GM12878 (cell line): ENCODE measurements at regions not wholly inside any gene's neighbourhood (a gene's known extent, or its start where the extent isn't known, plus 50 kb on each side); places are given as distances from the start of the nearest gene placed in this dataset.

Source experiments
- ATAC-seq: fragments of 200-7000 bp; cut with Tn5 transposase; 3 replicates; pipeline ENCODE4 v1.9.1; 2020; ENCODE audit warnings: mild to moderate bottlenecking, moderate library complexity
- BruUV-seq: library from RNA; stranded (reverse); fragments of 400-500 nt; replicated peaks from 2 replicates; lab custom pipeline; 2021; lab: Mats Ljungman, UMichigan
- CTCF ChIA-PET: fragments of 300-600 bp; sonication (Branson Sonifier 250); formaldehyde crosslinking; extraction: SDS; loops from one replicate; lab custom pipeline; 2021; ENCODE audit warnings: inconsistent platforms; lab: Yijun Ruan, JAX
- POLR2A ChIA-PET: fragments of 350-600 bp; formaldehyde crosslinking; extraction: SDS; loops from one replicate; lab custom pipeline; 2021; ENCODE audit warnings: inconsistent platforms; lab: Charles Lee
- RAD21 ChIA-PET: fragments of 300-600 bp; sonication (Branson Sonifier 250); formaldehyde crosslinking; loops from one replicate; lab custom pipeline; 2023; ENCODE audit warnings: antibody characterized with exemption; ENCODE audit not compliant: unreplicated experiment; lab: Charles Lee
- SMC1A ChIA-PET: fragments of 300-600 bp; sonication (Branson Sonifier 250); formaldehyde crosslinking; loops from one replicate; lab custom pipeline; 2023; ENCODE audit not compliant: unreplicated experiment, uncharacterized antibody; lab: Charles Lee
- DNase-seq: peaks from one replicate; pipeline ENCODE4 v3.0.0-alpha.2; 2011; ENCODE audit warnings: low read depth, low spot score
- FAIRE-seq: peaks from 3 replicates; lab custom pipeline; 2011; peaks lifted over from hg19 to GRCh38; lab: Jason Lieb, UNC
- H2AFZ ChIP-seq: 2 replicates; pipeline ENCODE4 v1.6.0; 2011; ENCODE audit warnings: low read depth, low read length, control low read depth; ENCODE audit not compliant: control insufficient read depth
- H3K27ac ChIP-seq: 2 replicates; pipeline ENCODE4 v1.5.1; 2011; ENCODE audit warnings: control low read depth; ENCODE audit not compliant: control insufficient read depth, insufficient read depth
- H3K27me3 ChIP-seq, 2 experiments: replicated peaks in 1 of 2; 2 replicates each; pipeline versions ENCODE4 v1.6.0 to v1.6.1; 2011; ENCODE audit warnings: low read length in 1 of 2; ENCODE audit not compliant: control insufficient read depth in 2 of 2, insufficient read depth in 2 of 2
- H3K36me3 ChIP-seq, 2 experiments: 2 replicates each; pipeline ENCODE4 v1.5.1; 2011; ENCODE audit warnings: low read length in 1 of 2; ENCODE audit not compliant: control insufficient read depth in 2 of 2, insufficient read depth in 2 of 2
- H3K4me1 ChIP-seq: 2 replicates; pipeline ENCODE4 v1.6.1; 2011; ENCODE audit warnings: mild to moderate bottlenecking, low read length, moderate library complexity, mixed read lengths; ENCODE audit not compliant: control insufficient read depth, insufficient read depth
- H3K4me2 ChIP-seq: 2 replicates; pipeline ENCODE4 v1.6.0; 2011; ENCODE audit warnings: control low read depth; ENCODE audit not compliant: control insufficient read depth, insufficient read depth
- H3K4me3 ChIP-seq: fragments of 200-600 bp; sonication (generic); 2 replicates; pipeline ENCODE4 v1.5.1; 2016
- H3K79me2 ChIP-seq: 2 replicates; pipeline ENCODE4 v1.6.0; 2011; ENCODE audit warnings: low read length; ENCODE audit not compliant: control insufficient read depth, insufficient read depth
- H3K9ac ChIP-seq: 2 replicates; pipeline ENCODE4 v1.8.0; 2011; ENCODE audit warnings: low read length, control low read depth, mixed read lengths; ENCODE audit not compliant: control insufficient read depth, insufficient read depth
- H3K9me3 ChIP-seq: replicated peaks from 3 replicates; pipeline ENCODE4 v1.5.1; 2011; ENCODE audit warnings: mild to moderate bottlenecking, low read length; ENCODE audit not compliant: control insufficient read depth, insufficient read depth
- H4K20me1 ChIP-seq: 2 replicates; pipeline ENCODE4 v1.6.0; 2011; ENCODE audit not compliant: control insufficient read depth, insufficient read depth
- BCL11A ChIP-seq: IDR thresholded peaks from 2 replicates; pipeline ENCODE4 v1.6.1; 2011; ENCODE audit warnings: low read depth, low read length
- CBFB ChIP-seq: IDR thresholded peaks from 2 replicates; pipeline ENCODE4 v1.6.1; 2016; ENCODE audit warnings: antibody characterized with exemption, low read depth
- RAD51 ChIP-seq: fragments of 450-650 bp; IDR thresholded peaks from 2 replicates; pipeline ENCODE4 v1.6.1; 2016; ENCODE audit warnings: moderate library complexity, mild to moderate bottlenecking, inconsistent platforms
- SMARCA5 ChIP-seq: fragments of 450-650 bp; IDR thresholded peaks from 2 replicates; pipeline ENCODE4 v1.6.1; 2017; ENCODE audit warnings: mild to moderate bottlenecking
- SP1 ChIP-seq: IDR thresholded peaks from one replicate; pipeline ENCODE4 v1.6.1; 2011; ENCODE audit warnings: low read depth, low read length
- TCF3 ChIP-seq: IDR thresholded peaks from 2 replicates; pipeline ENCODE4 v1.6.1; 2012; ENCODE audit warnings: low read depth, mild to moderate bottlenecking, low read length, borderline replicate concordance; ENCODE audit not compliant: insufficient read depth
- ZBED1 ChIP-seq: IDR thresholded peaks from 2 replicates; pipeline ENCODE4 v1.6.1; 2016; ENCODE audit warnings: borderline replicate concordance
- ZNF687 ChIP-seq: fragments of 450-650 bp; IDR thresholded peaks from 2 replicates; pipeline ENCODE4 v1.6.1; 2017; ENCODE audit warnings: mild to moderate bottlenecking, moderate library complexity
- WGBS: methylation state at CpG from one replicate; pipeline ENCODE4 v1.1.6; 2016; ENCODE audit warnings: low lambda C conversion rate; ENCODE audit not compliant: insufficient replicate concordance, insufficient coverage; ENCODE audit errors: missing lambda C conversion rate; 5-methylcytosine and 5-hydroxymethylcytosine counted together
- in situ Hi-C: fragments of 300-500 bp; cut with MboI; formaldehyde crosslinking; loops from 9 replicates; pipeline ENCODE4 v1.14.3; 2018; ENCODE audit warnings: mixed read lengths
- intact Hi-C: fragments of 100-400 bp; cut with micrococcal nuclease; formaldehyde crosslinking; loops from one replicate; pipeline ENCODE4 v1.14.2; 2022; ENCODE audit not compliant: unreplicated experiment
- TF ChIP-seq, protein P1 (sequence below): fragments of 150-350 bp; IDR thresholded peaks from 2 replicates; pipeline ENCODE4 v1.6.1; 2016; ENCODE audit warnings: low read depth, low read length
- TF ChIP-seq, protein P2 (sequence below): fragments of 450-650 bp; formaldehyde crosslinking; IDR thresholded peaks from 2 replicates; pipeline ENCODE4 v1.5.0; 2022; ENCODE audit warnings: mild to moderate bottlenecking, missing genetic modification characterization
- TF ChIP-seq, protein P3 (sequence below): fragments of 450-650 bp; IDR thresholded peaks from 2 replicates; pipeline ENCODE4 v1.6.1; 2018; ENCODE audit warnings: borderline replicate concordance, mild to moderate bottlenecking; ENCODE audit not compliant: partially characterized antibody

DNA sequence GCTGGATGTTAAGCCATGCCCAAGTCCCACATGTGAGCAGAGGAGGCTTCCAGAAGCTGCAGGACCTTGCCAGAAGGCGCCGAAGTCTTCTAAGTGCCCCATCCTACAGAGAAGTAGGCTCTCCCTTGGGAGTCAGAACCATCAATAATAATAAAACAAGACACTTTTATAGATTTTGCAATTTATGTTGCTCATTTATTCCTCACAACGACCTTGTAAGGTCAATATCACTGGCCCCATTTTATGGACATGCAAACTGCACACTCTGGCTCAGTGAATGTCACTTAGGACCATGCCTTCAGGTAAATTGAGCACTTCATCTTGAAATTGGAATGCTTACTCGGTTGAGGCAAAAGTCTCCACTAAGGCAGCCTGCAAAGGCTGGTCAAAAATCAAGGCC is 170.4 kb downstream of the BCOR start:
- no peak overlapping the region for H3K27ac ChIP-seq

More for the DNA sequence above, 170.4 kb downstream of the BCOR start:
- no peaks in the 10 kb centered on the region for H3K9me3 ChIP-seq
- DNase-seq (no peak), FAIRE-seq (no peak), ATAC-seq (no peak)
- no peak overlapping the region for H3K4me2 ChIP-seq
- no peaks in the 10 kb centered on the region for H3K36me3 ChIP-seq
- no peaks in the 10 kb centered on the region for H3K4me1 ChIP-seq
- no peak overlapping the region for H2AFZ ChIP-seq
- intact Hi-C loops (no loop called here), in situ Hi-C loops (no loop called here)
- no peaks in the 10 kb centered on the region for H4K20me1 ChIP-seq
- ChIA-PET SMC1A (no interaction called here), POLR2A (no interaction called here), RAD21 (no interaction called here), CTCF (no interaction called here)
- H3K9ac ChIP-seq: no peak overlapping the region
- no TSS peak for BruUV-seq
- no peak overlapping the region for H3K4me3 ChIP-seq
- no peaks in the 10 kb centered on the region for H3K79me2 ChIP-seq
- no peak for TF ChIP-seq TCF3
- no peak for TF ChIP-seq ZNF687
- TF ChIP-seq, protein P1, sequence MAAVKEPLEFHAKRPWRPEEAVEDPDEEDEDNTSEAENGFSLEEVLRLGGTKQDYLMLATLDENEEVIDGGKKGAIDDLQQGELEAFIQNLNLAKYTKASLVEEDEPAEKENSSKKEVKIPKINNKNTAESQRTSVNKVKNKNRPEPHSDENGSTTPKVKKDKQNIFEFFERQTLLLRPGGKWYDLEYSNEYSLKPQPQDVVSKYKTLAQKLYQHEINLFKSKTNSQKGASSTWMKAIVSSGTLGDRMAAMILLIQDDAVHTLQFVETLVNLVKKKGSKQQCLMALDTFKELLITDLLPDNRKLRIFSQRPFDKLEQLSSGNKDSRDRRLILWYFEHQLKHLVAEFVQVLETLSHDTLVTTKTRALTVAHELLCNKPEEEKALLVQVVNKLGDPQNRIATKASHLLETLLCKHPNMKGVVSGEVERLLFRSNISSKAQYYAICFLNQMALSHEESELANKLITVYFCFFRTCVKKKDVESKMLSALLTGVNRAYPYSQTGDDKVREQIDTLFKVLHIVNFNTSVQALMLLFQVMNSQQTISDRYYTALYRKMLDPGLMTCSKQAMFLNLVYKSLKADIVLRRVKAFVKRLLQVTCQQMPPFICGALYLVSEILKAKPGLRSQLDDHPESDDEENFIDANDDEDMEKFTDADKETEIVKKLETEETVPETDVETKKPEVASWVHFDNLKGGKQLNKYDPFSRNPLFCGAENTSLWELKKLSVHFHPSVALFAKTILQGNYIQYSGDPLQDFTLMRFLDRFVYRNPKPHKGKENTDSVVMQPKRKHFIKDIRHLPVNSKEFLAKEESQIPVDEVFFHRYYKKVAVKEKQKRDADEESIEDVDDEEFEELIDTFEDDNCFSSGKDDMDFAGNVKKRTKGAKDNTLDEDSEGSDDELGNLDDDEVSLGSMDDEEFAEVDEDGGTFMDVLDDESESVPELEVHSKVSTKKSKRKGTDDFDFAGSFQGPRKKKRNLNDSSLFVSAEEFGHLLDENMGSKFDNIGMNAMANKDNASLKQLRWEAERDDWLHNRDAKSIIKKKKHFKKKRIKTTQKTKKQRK: no peak
- no peak for TF ChIP-seq RAD51
- TF ChIP-seq, protein P2, sequence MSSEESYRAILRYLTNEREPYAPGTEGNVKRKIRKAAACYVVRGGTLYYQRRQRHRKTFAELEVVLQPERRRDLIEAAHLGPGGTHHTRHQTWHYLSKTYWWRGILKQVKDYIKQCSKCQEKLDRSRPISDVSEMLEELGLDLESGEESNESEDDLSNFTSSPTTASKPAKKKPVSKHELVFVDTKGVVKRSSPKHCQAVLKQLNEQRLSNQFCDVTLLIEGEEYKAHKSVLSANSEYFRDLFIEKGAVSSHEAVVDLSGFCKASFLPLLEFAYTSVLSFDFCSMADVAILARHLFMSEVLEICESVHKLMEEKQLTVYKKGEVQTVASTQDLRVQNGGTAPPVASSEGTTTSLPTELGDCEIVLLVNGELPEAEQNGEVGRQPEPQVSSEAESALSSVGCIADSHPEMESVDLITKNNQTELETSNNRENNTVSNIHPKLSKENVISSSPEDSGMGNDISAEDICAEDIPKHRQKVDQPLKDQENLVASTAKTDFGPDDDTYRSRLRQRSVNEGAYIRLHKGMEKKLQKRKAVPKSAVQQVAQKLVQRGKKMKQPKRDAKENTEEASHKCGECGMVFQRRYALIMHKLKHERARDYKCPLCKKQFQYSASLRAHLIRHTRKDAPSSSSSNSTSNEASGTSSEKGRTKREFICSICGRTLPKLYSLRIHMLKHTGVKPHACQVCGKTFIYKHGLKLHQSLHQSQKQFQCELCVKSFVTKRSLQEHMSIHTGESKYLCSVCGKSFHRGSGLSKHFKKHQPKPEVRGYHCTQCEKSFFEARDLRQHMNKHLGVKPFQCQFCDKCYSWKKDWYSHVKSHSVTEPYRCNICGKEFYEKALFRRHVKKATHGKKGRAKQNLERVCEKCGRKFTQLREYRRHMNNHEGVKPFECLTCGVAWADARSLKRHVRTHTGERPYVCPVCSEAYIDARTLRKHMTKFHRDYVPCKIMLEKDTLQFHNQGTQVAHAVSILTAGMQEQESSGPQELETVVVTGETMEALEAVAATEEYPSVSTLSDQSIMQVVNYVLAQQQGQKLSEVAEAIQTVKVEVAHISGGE: no peak
- TF ChIP-seq SP1: no peak
- TF ChIP-seq CBFB: no peak
- TF ChIP-seq, protein P3, sequence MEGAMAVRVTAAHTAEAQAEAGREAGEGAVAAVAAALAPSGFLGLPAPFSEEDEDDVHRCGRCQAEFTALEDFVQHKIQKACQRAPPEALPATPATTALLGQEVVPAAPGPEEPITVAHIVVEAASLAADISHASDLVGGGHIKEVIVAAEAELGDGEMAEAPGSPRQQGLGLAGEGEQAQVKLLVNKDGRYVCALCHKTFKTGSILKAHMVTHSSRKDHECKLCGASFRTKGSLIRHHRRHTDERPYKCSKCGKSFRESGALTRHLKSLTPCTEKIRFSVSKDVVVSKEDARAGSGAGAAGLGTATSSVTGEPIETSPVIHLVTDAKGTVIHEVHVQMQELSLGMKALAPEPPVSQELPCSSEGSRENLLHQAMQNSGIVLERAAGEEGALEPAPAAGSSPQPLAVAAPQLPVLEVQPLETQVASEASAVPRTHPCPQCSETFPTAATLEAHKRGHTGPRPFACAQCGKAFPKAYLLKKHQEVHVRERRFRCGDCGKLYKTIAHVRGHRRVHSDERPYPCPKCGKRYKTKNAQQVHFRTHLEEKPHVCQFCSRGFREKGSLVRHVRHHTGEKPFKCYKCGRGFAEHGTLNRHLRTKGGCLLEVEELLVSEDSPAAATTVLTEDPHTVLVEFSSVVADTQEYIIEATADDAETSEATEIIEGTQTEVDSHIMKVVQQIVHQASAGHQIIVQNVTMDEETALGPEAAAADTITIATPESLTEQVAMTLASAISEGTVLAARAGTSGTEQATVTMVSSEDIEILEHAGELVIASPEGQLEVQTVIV: no peak
- TF ChIP-seq BCL11A: no peak
- no peak for TF ChIP-seq ZBED1
- no peak for TF ChIP-seq SMARCA5
- WGBS: 25% methylated on average over 4 of the region's 4 CpGs
- H3K27me3 ChIP-seq: no peaks in the 10 kb centered on the region
